SK-N-SH treated with all-trans-retinoic acid at 6 μM for 48 hours (cell line): ENCODE measurements at regions not wholly inside any gene's neighbourhood (a gene's known extent, or its start where the extent isn't known, plus 50 kb on each side); places are given as distances from the start of the nearest gene placed in this dataset.

Experiments
- ATAC-seq: fragments of 200-7000 bp; cut with Tn5 transposase; 3 replicates; pipeline ENCODE4 v1.9.1; 2020; ENCODE audit warnings: mild to moderate bottlenecking, moderate library complexity
- ARNTL ChIP-seq: fragments of 450-650 bp; formaldehyde crosslinking; IDR thresholded peaks from 2 replicates; pipeline ENCODE4 v1.5.0; 2020; ENCODE audit warnings: low read depth, mild to moderate bottlenecking, moderate library complexity, borderline replicate concordance
- BACH2 ChIP-seq: fragments of 250-450 bp; sonication (Bioruptor Pico); IDR thresholded peaks from 2 replicates; pipeline ENCODE4 v1.9.0; 2021; ENCODE audit warnings: mild to moderate bottlenecking, borderline replicate concordance
- CSDC2 ChIP-seq: fragments of 250-450 bp; sonication (Bioruptor Pico); IDR thresholded peaks from 2 replicates; pipeline ENCODE4 v1.5.0; 2020; ENCODE audit warnings: mild to moderate bottlenecking, moderate library complexity
- GLIS3 ChIP-seq: fragments of 250-450 bp; sonication (Bioruptor Pico); IDR thresholded peaks from 2 replicates; pipeline ENCODE4 v1.5.0; 2020; ENCODE audit warnings: mild to moderate bottlenecking, moderate library complexity
- ISL1 ChIP-seq: fragments of 250-450 bp; sonication (Bioruptor Pico); IDR thresholded peaks from 2 replicates; pipeline ENCODE4 v2.1.2; 2022; ENCODE audit warnings: mild to moderate bottlenecking, moderate library complexity
- OSR1 ChIP-seq: fragments of 250-450 bp; sonication (Bioruptor Pico); IDR thresholded peaks from 2 replicates; pipeline ENCODE4 v1.8.0; 2022; ENCODE audit warnings: moderate library complexity, mild to moderate bottlenecking, inconsistent platforms
- PPARA ChIP-seq: fragments of 250-450 bp; sonication (Bioruptor Pico); IDR thresholded peaks from 2 replicates; pipeline ENCODE4 v1.5.0; 2020; ENCODE audit warnings: mild to moderate bottlenecking, borderline replicate concordance
- SNAI2 ChIP-seq: fragments of 250-450 bp; sonication (Bioruptor Pico); IDR thresholded peaks from 2 replicates; pipeline ENCODE4 v1.5.0; 2020; ENCODE audit warnings: mild to moderate bottlenecking, moderate library complexity
- TOX ChIP-seq: fragments of 250-450 bp; sonication (Bioruptor Pico); IDR thresholded peaks from 2 replicates; pipeline ENCODE4 v1.8.0; 2021; ENCODE audit warnings: mild to moderate bottlenecking, moderate library complexity, borderline replicate concordance
- ZC3H10 ChIP-seq: fragments of 250-450 bp; sonication (Bioruptor Pico); IDR thresholded peaks from 2 replicates; pipeline ENCODE4 v1.5.1; 2021; ENCODE audit warnings: mild to moderate bottlenecking, moderate library complexity
- ZFP3 ChIP-seq: fragments of 250-450 bp; sonication (Bioruptor Pico); IDR thresholded peaks from 2 replicates; pipeline ENCODE4 v1.5.0; 2020; ENCODE audit warnings: mild to moderate bottlenecking, moderate library complexity
- ZNF70 ChIP-seq: fragments of 450-650 bp; formaldehyde crosslinking; IDR thresholded peaks from 2 replicates; pipeline ENCODE4 v1.5.0; 2020; ENCODE audit warnings: mild to moderate bottlenecking, moderate library complexity
- ZNF8 ChIP-seq: fragments of 450-650 bp; formaldehyde crosslinking; IDR thresholded peaks from 2 replicates; pipeline ENCODE4 v1.5.0; 2020; ENCODE audit warnings: mild to moderate bottlenecking, moderate library complexity
- TF ChIP-seq, protein P1 (sequence below): fragments of 250-450 bp; sonication (Bioruptor Pico); IDR thresholded peaks from 2 replicates; pipeline ENCODE4 v1.8.0; 2021; ENCODE audit warnings: low read depth, mild to moderate bottlenecking, moderate library complexity, borderline replicate concordance
- TF ChIP-seq, protein P2 (sequence below): fragments of 250-450 bp; sonication (Bioruptor Pico); IDR thresholded peaks from 2 replicates; pipeline ENCODE4 v1.5.0; 2020; ENCODE audit warnings: mild to moderate bottlenecking, moderate library complexity
- TF ChIP-seq, protein P3 (sequence below): fragments of 250-450 bp; sonication (Bioruptor Pico); IDR thresholded peaks from 2 replicates; pipeline ENCODE4 v1.5.1; 2020; ENCODE audit warnings: low read depth, mild to moderate bottlenecking, moderate library complexity
- TF ChIP-seq, protein P4 (sequence below): fragments of 250-450 bp; sonication (Bioruptor Pico); IDR thresholded peaks from 2 replicates; pipeline ENCODE4 v1.8.0; 2020; ENCODE audit warnings: mild to moderate bottlenecking, moderate library complexity, borderline replicate concordance
- TF ChIP-seq, protein P5 (sequence below): fragments of 250-450 bp; sonication (Bioruptor Pico); IDR thresholded peaks from 2 replicates; pipeline ENCODE4 v1.5.1; 2021; ENCODE audit warnings: mild to moderate bottlenecking, moderate library complexity

DNA sequence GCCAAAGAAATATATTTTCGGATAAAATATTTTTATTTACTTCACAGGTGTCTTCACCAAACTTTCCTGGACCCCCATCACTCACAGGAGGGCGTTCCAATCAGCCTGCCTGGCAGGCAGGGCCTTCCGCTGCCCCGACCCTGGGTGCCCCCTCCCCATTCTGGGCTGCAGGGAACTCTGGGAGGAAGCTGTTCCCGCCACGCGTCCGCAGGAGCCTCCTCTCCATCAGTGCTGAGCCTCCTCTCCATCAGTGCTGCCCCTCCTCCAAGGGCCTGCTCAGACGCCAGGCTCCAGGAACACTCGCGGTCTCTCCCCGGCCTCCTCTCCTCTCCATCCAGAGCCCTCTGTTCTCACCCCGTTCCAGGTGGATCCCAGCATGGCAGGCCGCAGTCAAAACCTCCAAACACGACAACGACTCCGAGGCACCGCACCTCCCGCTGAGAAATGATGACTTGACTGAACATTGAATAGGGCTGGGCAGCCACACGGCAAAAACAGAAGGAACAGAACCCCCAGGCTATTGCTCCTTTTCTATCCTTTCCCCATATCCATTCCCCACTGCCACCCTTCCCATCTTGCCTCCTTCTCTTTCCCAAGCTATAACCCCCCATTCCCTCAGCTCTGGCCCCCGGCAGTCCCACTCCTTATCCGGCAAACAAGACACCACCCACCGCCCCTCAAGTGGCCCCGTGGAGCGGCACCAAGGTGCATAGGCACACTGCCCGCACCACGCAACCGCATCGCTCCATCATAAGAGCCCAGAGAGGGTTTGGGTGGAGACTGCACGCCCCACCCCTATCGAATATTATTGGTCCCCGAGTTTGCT, 268.6 kb upstream of the RAB6C start:
- TF ChIP-seq TOX (CRISPR knock-in tag): no peak
- TF ChIP-seq ZNF70: no peak
- TF ChIP-seq, protein P1, sequence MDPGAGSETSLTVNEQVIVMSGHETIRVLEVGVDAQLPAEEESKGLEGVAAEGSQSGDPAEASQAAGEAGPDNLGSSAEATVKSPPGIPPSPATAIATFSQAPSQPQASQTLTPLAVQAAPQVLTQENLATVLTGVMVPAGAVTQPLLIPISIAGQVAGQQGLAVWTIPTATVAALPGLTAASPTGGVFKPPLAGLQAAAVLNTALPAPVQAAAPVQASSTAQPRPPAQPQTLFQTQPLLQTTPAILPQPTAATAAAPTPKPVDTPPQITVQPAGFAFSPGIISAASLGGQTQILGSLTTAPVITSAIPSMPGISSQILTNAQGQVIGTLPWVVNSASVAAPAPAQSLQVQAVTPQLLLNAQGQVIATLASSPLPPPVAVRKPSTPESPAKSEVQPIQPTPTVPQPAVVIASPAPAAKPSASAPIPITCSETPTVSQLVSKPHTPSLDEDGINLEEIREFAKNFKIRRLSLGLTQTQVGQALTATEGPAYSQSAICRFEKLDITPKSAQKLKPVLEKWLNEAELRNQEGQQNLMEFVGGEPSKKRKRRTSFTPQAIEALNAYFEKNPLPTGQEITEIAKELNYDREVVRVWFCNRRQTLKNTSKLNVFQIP: no peak
- TF ChIP-seq CSDC2 (CRISPR knock-in tag): no peak
- no peak for TF ChIP-seq ZC3H10 (CRISPR knock-in tag)
- TF ChIP-seq OSR1 (CRISPR knock-in tag): no peak
- TF ChIP-seq PPARA (CRISPR knock-in tag): no peak
- no peak for TF ChIP-seq BACH2
- TF ChIP-seq, protein P2, sequence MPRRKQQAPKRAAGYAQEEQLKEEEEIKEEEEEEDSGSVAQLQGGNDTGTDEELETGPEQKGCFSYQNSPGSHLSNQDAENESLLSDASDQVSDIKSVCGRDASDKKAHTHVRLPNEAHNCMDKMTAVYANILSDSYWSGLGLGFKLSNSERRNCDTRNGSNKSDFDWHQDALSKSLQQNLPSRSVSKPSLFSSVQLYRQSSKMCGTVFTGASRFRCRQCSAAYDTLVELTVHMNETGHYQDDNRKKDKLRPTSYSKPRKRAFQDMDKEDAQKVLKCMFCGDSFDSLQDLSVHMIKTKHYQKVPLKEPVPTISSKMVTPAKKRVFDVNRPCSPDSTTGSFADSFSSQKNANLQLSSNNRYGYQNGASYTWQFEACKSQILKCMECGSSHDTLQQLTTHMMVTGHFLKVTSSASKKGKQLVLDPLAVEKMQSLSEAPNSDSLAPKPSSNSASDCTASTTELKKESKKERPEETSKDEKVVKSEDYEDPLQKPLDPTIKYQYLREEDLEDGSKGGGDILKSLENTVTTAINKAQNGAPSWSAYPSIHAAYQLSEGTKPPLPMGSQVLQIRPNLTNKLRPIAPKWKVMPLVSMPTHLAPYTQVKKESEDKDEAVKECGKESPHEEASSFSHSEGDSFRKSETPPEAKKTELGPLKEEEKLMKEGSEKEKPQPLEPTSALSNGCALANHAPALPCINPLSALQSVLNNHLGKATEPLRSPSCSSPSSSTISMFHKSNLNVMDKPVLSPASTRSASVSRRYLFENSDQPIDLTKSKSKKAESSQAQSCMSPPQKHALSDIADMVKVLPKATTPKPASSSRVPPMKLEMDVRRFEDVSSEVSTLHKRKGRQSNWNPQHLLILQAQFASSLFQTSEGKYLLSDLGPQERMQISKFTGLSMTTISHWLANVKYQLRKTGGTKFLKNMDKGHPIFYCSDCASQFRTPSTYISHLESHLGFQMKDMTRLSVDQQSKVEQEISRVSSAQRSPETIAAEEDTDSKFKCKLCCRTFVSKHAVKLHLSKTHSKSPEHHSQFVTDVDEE (CRISPR knock-in tag): no peak
- TF ChIP-seq, protein P3, sequence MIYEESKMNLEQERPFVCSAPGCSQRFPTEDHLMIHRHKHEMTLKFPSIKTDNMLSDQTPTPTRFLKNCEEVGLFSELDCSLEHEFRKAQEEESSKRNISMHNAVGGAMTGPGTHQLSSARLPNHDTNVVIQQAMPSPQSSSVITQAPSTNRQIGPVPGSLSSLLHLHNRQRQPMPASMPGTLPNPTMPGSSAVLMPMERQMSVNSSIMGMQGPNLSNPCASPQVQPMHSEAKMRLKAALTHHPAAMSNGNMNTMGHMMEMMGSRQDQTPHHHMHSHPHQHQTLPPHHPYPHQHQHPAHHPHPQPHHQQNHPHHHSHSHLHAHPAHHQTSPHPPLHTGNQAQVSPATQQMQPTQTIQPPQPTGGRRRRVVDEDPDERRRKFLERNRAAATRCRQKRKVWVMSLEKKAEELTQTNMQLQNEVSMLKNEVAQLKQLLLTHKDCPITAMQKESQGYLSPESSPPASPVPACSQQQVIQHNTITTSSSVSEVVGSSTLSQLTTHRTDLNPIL (CRISPR knock-in tag): no peak
- no peak for TF ChIP-seq ISL1 (CRISPR knock-in tag)
- TF ChIP-seq, protein P4, sequence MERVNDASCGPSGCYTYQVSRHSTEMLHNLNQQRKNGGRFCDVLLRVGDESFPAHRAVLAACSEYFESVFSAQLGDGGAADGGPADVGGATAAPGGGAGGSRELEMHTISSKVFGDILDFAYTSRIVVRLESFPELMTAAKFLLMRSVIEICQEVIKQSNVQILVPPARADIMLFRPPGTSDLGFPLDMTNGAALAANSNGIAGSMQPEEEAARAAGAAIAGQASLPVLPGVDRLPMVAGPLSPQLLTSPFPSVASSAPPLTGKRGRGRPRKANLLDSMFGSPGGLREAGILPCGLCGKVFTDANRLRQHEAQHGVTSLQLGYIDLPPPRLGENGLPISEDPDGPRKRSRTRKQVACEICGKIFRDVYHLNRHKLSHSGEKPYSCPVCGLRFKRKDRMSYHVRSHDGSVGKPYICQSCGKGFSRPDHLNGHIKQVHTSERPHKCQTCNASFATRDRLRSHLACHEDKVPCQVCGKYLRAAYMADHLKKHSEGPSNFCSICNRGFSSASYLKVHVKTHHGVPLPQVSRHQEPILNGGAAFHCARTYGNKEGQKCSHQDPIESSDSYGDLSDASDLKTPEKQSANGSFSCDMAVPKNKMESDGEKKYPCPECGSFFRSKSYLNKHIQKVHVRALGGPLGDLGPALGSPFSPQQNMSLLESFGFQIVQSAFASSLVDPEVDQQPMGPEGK (CRISPR knock-in tag): no peak
- no peak for ATAC-seq

DNA sequence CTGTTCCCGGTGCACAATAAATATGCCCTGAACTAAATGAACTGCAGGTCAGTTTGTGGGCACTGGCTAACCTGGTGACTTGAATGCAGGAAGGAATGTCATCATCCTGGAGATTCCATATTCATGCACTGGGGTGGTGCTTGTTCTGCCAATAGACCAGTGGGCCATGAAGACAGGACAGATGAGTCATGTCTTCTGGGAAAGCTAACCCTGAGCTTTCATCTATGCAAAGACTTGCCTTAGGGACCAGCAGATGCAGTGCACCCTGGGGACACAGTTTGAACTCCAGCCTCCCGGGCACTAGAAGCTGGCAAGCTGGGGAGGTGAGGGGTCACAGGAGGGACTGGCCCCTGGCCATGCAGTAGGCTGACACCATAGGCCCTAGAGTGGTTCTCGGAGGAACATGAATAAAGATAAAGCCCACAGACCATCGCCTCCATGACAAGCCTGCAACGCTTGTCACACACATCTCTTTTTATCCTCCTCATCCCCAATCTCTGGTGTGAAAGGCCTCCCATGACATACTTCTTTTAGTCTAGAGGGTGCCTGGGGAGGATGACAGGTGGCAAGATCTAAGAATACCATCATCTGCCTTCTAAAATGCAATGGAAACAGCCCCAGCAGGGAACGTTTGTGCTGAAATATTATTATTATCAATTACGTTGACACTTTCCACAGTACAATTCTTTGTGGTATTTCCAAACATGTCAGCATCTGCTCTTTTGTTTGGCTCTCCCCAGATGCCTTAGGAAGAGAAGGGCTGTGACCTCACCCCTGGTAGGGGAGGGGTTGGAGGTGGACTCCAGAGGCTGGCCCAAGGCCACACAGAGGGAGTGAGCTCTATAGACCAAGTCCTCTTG, 267.4 kb upstream of the RAB6C start:
- ATAC-seq: no peak
- TF ChIP-seq PPARA (CRISPR knock-in tag): no peak

DNA sequence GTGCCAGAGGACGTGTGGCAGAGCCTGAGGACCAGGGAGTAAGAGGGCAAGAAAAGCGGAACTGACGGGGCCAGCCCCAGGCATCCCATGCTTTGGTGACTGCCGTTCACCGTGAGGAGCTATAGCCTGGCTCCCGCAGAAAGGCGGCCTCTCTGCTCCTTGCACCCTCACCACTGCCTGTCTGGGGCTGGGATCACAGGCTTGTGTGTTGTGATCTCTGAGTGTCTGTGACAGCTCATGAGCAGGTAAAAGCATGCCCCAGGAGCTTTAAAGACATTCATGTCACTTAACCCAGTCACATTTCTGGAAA, 266.8 kb upstream of the RAB6C start:
- no peak for ATAC-seq
- TF ChIP-seq ARNTL (no peak), ZNF8 (CRISPR knock-in tag) (no peak), BACH2 (no peak), PPARA (CRISPR knock-in tag) (no peak), TOX (CRISPR knock-in tag) (no peak), ZNF70 (no peak), ISL1 (CRISPR knock-in tag) (no peak), OSR1 (CRISPR knock-in tag) (no peak), ZFP3 (CRISPR knock-in tag) (no peak), SNAI2 (CRISPR knock-in tag) (no peak), CSDC2 (CRISPR knock-in tag) (no peak), GLIS3 (CRISPR knock-in tag) (no peak)
- TF ChIP-seq, protein P2 (CRISPR knock-in tag): no peak
- TF ChIP-seq, protein P1: no peak
- TF ChIP-seq, protein P4 (CRISPR knock-in tag): no peak
- TF ChIP-seq, protein P5, sequence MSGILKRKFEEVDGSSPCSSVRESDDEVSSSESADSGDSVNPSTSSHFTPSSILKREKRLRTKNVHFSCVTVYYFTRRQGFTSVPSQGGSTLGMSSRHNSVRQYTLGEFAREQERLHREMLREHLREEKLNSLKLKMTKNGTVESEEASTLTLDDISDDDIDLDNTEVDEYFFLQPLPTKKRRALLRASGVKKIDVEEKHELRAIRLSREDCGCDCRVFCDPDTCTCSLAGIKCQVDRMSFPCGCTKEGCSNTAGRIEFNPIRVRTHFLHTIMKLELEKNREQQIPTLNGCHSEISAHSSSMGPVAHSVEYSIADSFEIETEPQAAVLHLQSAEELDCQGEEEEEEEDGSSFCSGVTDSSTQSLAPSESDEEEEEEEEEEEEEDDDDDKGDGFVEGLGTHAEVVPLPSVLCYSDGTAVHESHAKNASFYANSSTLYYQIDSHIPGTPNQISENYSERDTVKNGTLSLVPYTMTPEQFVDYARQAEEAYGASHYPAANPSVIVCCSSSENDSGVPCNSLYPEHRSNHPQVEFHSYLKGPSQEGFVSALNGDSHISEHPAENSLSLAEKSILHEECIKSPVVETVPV: no peak
